Femur (tissue), 1 donor: ENCODE measurements at regions not wholly inside any gene's neighbourhood (a gene's known extent, or its start where the extent isn't known, plus 50 kb on each side); places are given as distances from the start of the nearest gene placed in this dataset.
"Not testable (repeated sequence)": the region's sequence is repeated elsewhere in the genome, so short reads cannot be mapped to it uniquely, and the experiment has no call there.

Source experiments
- DNase-seq: peaks from one replicate; pipeline ENCODE4 v3.0.0-alpha.2; 2017

GRCh38 chr12:111271674-111272418 lies 97.0 kb downstream of the PHETA1 start:
- DNase-seq, result no peak

- DNase-seq, result no peak
Measured at GRCh38 chr12:111270774-111271173, 98.1 kb downstream of the PHETA1 start.

- no peak for DNase-seq
Measured at GRCh38 chr12:111270239-111270638, 98.7 kb downstream of the PHETA1 start.

- DNase-seq, result no peak
Measured at GRCh38 chr12:111269718-111270117, 99.2 kb downstream of the PHETA1 start.

GRCh38 chr12:111268738-111269572 lies 99.9 kb downstream of the PHETA1 start:
- no peak for DNase-seq

GRCh38 chr12:111267144-111267543 lies 101.8 kb downstream of the PHETA1 start:
- no peak for DNase-seq

GRCh38 chr12:111261911-111262676 lies 106.8 kb downstream of the PHETA1 start:
- no peak for DNase-seq

GRCh38 chr12:111260732-111261131 lies 108.2 kb downstream of the PHETA1 start:
- no peak for DNase-seq

- DNase-seq, result no peak
Measured at GRCh38 chr12:111259231-111259630, 109.7 kb downstream of the PHETA1 start.

GRCh38 chr12:111258081-111258480 lies 110.8 kb downstream of the PHETA1 start:
- not testable (repeated sequence) for DNase-seq

GRCh38 chr12:111257435-111257902 lies 111.4 kb downstream of the PHETA1 start:
- no peak for DNase-seq

GRCh38 chr12:111256629-111257434 lies 112.1 kb downstream of the PHETA1 start:
- no peak for DNase-seq

- no peak for DNase-seq
Measured at GRCh38 chr12:111255261-111255660, 113.6 kb downstream of the PHETA1 start.

- no peak for DNase-seq
Measured at GRCh38 chr12:111254106-111254505, 114.8 kb downstream of the PHETA1 start.

- DNase-seq, result no peak
Measured at GRCh38 chr12:111253213-111253612, 115.7 kb downstream of the PHETA1 start.

GRCh38 chr12:111251787-111252186 lies 117.1 kb downstream of the PHETA1 start:
- no peak for DNase-seq

- no peak for DNase-seq
Measured at GRCh38 chr12:111251058-111251730, 117.7 kb downstream of the PHETA1 start.

- DNase-seq, result no peak
Measured at GRCh38 chr12:111250251-111250881, 118.5 kb downstream of the PHETA1 start.

- no peak for DNase-seq
Measured at GRCh38 chr12:111249757-111250156, 119.1 kb downstream of the PHETA1 start.

- DNase-seq, result no peak
Measured at GRCh38 chr12:111249018-111249370, 119.9 kb downstream of the PHETA1 start.
